GM06990 (cell line): ENCODE measurements at regions not wholly inside any gene's neighbourhood (a gene's known extent, or its start where the extent isn't known, plus 50 kb on each side); places are given as distances from the start of the nearest gene placed in this dataset.

Experiments used
- DNase-seq: peaks from one replicate; pipeline ENCODE4 v3.0.0-alpha.2; 2011; ENCODE audit not compliant: insufficient read length; ENCODE audit errors: extremely low read depth
- H3K27me3 ChIP-seq: replicated peaks from 2 replicates; pipeline ENCODE4 v1.6.0; 2011; ENCODE audit warnings: low read length; ENCODE audit not compliant: control insufficient read depth, insufficient read depth
- H3K36me3 ChIP-seq: 2 replicates; pipeline ENCODE4 v1.5.1; 2011; ENCODE audit warnings: low read length; ENCODE audit not compliant: control insufficient read depth, insufficient read depth
- H3K4me3 ChIP-seq: replicated peaks from 2 replicates; pipeline ENCODE4 v1.5.1; 2011; ENCODE audit warnings: low read depth, mild to moderate bottlenecking, control low read depth, low read length
- CTCF ChIP-seq: IDR thresholded peaks from 2 replicates; pipeline ENCODE4 v1.5.1; 2011; ENCODE audit warnings: low read length, control low read depth, mild to moderate bottlenecking, inconsistent platforms; ENCODE audit not compliant: insufficient read depth, poor library complexity, severe bottlenecking

- no peak for TF ChIP-seq CTCF
- no peak for DNase-seq
- 0 out of 2 replicates have a peak, but pooled peaks cover under 1% of the 10 kb centered on the region for H3K27me3 ChIP-seq
- H3K4me3 ChIP-seq: no peak overlapping the region
- H3K36me3 ChIP-seq: no peaks in the 10 kb centered on the region
Observed at GRCh38 chr6:14674458-14674857, 556.9 kb downstream of the CD83 start.

- Histone ChIP-seq H3K36me3 (no peaks in the 10 kb centered on the region), H3K27me3 (no peaks in the 10 kb centered on the region), H3K4me3 (no peak overlapping the region)
- DNase-seq: no peak
- no peak for TF ChIP-seq CTCF
Observed at GRCh38 chr6:14674867-14675648, 557.5 kb downstream of the CD83 start.

DNA sequence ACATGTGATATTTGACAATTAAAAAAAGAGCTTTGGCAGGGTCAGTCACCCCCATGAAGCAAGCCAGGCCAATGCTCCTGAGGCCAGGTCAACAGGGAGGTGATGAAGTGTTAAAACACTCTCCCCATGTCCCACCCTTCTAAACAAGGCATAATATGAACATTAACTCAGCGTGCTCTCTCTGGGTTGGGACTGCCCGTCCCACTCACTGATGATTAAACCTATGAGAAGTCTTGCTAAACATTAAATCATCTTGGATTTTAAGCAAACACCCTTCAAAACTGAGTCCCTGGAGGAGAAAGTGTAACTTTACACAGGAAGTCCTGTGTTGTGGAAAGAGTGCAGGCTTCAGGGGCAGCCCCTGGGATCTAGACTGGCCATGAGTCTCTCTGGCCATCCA is 558.5 kb downstream of the CD83 start:
- no peak for TF ChIP-seq CTCF
- DNase-seq: no peak

DNA sequence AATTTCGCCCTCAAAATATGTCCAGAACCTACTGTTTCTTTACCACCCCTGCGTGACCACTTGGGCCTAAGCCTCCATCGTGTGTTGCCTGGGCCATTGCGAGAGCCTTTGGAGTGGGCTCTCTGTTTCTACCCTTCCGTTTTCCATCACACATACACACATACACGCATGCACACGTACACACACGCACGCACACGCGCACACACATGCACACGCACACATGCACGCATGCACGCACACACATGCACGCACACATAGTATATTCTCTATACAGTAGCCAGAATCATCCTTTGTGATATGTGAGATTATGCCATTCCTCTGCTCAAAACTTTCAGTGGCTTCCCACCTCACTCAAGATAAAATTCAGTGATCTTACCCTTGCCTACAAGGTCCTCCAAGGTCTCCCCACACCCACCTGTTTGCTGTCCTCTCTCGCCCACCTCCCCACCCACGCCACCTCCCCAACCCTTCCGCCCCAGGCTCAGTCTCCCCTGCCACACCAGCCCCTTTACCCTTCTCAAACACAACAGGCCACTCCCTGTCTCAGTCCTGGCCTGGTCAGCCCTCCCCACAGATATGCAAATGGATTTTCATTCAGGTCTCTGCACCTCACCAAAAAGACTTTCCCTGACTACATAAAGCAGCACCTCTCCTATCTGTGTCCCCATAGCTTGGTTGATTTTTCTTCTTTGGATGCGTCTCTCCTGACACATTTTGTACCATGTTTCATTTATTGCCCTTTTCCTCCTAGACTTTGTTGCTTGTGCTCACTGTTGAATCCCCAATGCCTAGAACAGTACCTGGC is 559.6 kb downstream of the CD83 start:
- H3K36me3 ChIP-seq: no peaks in the 10 kb centered on the region
- TF ChIP-seq CTCF: no peak
- H3K4me3 ChIP-seq: no peak overlapping the region
- H3K27me3 ChIP-seq: no peaks in the 10 kb centered on the region
- DNase-seq: no peak

More for the DNA sequence above, 558.5 kb downstream of the CD83 start:
- H3K27me3 ChIP-seq: no peaks in the 10 kb centered on the region
- no peaks in the 10 kb centered on the region for H3K36me3 ChIP-seq
- H3K4me3 ChIP-seq: no peak overlapping the region

DNA sequence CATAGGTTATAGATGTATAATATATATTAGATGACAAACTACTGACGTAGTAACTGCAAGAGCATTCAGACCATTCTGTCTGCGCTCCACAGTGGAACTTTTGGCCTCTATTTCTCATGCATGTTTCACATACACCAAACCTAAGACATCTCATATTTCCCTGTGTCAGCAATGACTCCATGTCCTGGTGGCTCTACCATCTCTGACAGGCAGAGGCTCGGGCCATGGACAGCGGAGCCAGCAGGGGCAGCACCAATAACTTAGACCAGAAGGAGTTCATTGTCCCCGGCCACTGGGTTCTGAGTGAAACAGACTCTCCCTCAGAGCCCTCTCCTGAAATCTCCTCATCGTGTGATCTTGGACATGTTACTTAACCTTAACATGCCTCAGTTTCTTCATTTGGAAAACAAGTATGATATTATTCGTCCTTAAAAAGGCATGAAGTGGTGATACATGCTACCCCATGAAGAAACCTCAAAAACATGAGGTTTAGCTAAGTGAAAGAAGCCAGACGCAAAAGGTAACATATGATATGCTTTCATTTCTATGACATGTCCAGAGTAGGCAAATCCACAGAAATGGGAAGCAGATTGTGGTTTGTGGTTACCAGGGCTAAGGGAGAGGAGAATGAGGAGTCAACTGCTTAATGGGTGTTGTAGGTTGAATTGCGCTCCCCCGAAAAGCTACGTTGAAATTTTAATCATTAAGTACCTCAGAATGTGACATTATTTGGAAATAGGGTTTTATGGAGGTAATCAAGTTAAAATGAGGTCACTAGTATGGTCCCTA is 564.0 kb upstream of the JARID2 start:
- Histone ChIP-seq H3K4me3 (no peak overlapping the region), H3K27me3 (no peaks in the 10 kb centered on the region), H3K36me3 (no peaks in the 10 kb centered on the region)
- no peak for TF ChIP-seq CTCF
- no peak for DNase-seq
